Left lung (tissue), 4 donors: ENCODE measurements at regions not wholly inside any gene's neighbourhood (a gene's known extent, or its start where the extent isn't known, plus 50 kb on each side); places are given as distances from the start of the nearest gene placed in this dataset.
"Not testable (repeated sequence)": the region's sequence is repeated elsewhere in the genome, so short reads cannot be mapped to it uniquely, and the experiment has no call there.

Experiments used
- ATAC-seq: fragments of 200-7000 bp; cut with Tn5 transposase; one replicate; pipeline ENCODE4 v1.9.1; 2020; ENCODE audit warnings: moderate library complexity
- DNase-seq, 4 donors: peaks; one replicate each; pipeline ENCODE4 v3.0.0-alpha.2; 2013 to 2020
- H3K27ac ChIP-seq, 2 donors: fragments of 200-600 bp; sonication (generic) in 1 of 2; one replicate each; pipeline versions ENCODE4 v1.5.0 to v1.8.0; 2020 to 2021
- H3K27me3 ChIP-seq, 2 donors: fragments of 200-600 bp; sonication (generic) in 1 of 2; one replicate each; pipeline versions ENCODE4 v1.5.0 to v1.8.0; 2020 to 2021
- H3K36me3 ChIP-seq, 2 donors: fragments of 200-600 bp; sonication (generic) in 1 of 2; one replicate each; pipeline versions ENCODE4 v1.5.0 to v1.8.0; 2020 to 2021
- H3K4me1 ChIP-seq, 2 donors: fragments of 200-600 bp; one replicate each; pipeline ENCODE4 v1.8.0; 2021
- H3K4me3 ChIP-seq, 2 donors: fragments of 200-600 bp; sonication (generic) in 1 of 2; one replicate each; pipeline versions ENCODE4 v1.5.0 to v1.8.0; 2020 to 2021; ENCODE audit warnings: mild to moderate bottlenecking in 1 of 2
- H3K9me3 ChIP-seq, 2 donors: fragments of 200-600 bp; sonication (generic) in 1 of 2; one replicate each; pipeline versions ENCODE4 v1.5.0 to v1.8.0; 2020 to 2021
- intact Hi-C, 2 donors: fragments of 100-400 bp; cut with DNase I; formaldehyde crosslinking; loops; one replicate each; pipeline versions ENCODE4 v1.11.2 to v1.14.2; 2022
- TF ChIP-seq, protein P1 (sequence below), 2 donors: fragments of 200-600 bp; sonication (generic) in 1 of 2; IDR thresholded peaks; one replicate each; pipeline versions ENCODE4 v1.5.0 to v1.8.0; 2021; ENCODE audit warnings: antibody characterized with exemption in 2 of 2
- donor health status: DM: no; HTN: yes; CAD: no.
- donor health status: DM: no; HTN: no; CAD: no.

DNA sequence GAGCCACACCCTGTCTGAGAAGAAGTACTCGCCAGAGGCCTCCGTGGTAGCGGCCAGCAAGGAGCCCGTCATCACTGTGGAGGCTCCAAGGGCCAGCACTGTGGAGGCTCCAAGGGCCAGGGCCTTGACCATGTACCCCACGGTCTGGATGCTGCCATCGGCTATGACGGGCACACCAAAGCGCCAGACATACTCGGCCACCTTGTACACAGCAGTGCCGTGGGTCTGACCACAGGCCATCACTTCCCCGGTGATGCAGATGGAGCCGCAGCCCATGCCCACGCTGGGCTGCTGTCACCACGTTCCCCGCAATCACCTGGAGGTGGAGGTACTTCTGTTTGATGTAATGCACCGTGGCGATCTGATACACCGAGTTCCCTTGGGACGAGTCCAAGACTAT is 377.7 kb upstream of the MAOA start:
- H3K27me3 ChIP-seq: no peaks in the 10 kb centered on the region
- H3K4me3 ChIP-seq: no peak overlapping the region
- DNase-seq (no peak), ATAC-seq (no peak)
- intact Hi-C loops: no loop called here
- H3K27ac ChIP-seq: no peak overlapping the region
- H3K36me3 ChIP-seq: no peaks in the 10 kb centered on the region
- TF ChIP-seq, protein P1, sequence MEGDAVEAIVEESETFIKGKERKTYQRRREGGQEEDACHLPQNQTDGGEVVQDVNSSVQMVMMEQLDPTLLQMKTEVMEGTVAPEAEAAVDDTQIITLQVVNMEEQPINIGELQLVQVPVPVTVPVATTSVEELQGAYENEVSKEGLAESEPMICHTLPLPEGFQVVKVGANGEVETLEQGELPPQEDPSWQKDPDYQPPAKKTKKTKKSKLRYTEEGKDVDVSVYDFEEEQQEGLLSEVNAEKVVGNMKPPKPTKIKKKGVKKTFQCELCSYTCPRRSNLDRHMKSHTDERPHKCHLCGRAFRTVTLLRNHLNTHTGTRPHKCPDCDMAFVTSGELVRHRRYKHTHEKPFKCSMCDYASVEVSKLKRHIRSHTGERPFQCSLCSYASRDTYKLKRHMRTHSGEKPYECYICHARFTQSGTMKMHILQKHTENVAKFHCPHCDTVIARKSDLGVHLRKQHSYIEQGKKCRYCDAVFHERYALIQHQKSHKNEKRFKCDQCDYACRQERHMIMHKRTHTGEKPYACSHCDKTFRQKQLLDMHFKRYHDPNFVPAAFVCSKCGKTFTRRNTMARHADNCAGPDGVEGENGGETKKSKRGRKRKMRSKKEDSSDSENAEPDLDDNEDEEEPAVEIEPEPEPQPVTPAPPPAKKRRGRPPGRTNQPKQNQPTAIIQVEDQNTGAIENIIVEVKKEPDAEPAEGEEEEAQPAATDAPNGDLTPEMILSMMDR (IDR thresholded peaks at IDR 0.05): no peak
- peaks cover 0 to 5% of the 10 kb centered on the region in 2 donors for H3K9me3 ChIP-seq
- H3K4me1 ChIP-seq: no peaks in the 10 kb centered on the region

DNA sequence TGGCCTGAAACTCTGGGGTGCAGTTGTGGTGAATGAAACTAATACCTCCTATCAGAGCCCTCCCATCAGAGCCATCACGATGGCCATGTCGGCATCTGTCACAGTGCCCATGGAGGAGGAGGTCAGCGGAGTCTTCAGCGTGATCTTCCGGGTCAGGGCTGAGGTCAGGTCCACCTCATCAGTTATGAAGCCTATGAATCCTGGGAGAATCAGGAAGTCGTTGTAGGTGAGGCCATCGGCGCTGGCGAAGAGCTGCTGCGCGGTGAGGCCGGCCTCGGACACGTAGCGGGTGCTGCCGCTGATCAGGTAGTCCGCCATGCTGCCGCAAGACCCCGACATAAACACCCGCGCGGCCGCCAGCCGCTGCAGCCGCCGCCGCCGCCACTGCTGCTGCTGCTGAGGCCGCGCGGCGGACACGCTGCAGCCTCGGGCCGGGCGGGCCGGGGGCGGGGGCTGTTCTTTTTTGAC is 376.7 kb upstream of the MAOA start:
- ATAC-seq: no peak
- H3K4me3 ChIP-seq: no peak overlapping the region
- intact Hi-C loops: no loop called here
- H3K36me3 ChIP-seq: no peaks in the 10 kb centered on the region
- H3K4me1 ChIP-seq: no peaks in the 10 kb centered on the region
- no peak for DNase-seq
- H3K9me3 ChIP-seq: peaks cover 0 to 5% of the 10 kb centered on the region in 2 donors
- H3K27me3 ChIP-seq: no peaks in the 10 kb centered on the region
- no peak overlapping the region for H3K27ac ChIP-seq
- TF ChIP-seq, protein P1 (IDR thresholded peaks at IDR 0.05): no peak

DNA sequence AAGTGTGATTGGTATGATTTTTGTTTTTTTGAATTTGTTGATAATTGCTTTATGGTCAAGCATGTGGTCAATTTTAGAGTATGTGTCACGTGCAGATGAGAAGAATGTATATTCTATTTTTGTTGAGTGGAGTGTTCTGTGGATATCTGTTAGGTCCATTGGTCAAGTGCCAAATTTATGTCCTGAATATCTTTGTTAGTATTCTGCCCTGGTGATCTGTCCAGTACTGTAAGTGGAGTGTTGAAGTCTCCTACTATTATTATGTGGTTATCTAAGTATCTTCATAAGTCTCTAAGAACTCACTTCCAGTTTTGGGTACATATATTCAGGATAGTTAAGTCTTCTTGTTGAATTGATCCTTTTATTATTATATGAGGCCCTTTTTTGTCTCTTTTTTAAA is 372.9 kb upstream of the MAOA start:
- ATAC-seq (no peak), DNase-seq (no peak)
- TF ChIP-seq, protein P1 (IDR thresholded peaks at IDR 0.05): no peak
- Histone ChIP-seq H3K27ac (no peak overlapping the region), H3K36me3 (no peaks in the 10 kb centered on the region), H3K4me1 (no peaks in the 10 kb centered on the region), H3K27me3 (no peaks in the 10 kb centered on the region), H3K4me3 (no peak overlapping the region), H3K9me3 (peaks cover 0 to 5% of the 10 kb centered on the region in 2 donors)
- intact Hi-C loops: no loop called here

GRCh38 chrX:43311625-43312024 is 344.5 kb upstream of the MAOA start:
- H3K4me3 ChIP-seq, H3K27me3 ChIP-seq, intact Hi-C loops, H3K27ac ChIP-seq, H3K36me3 ChIP-seq, H3K9me3 ChIP-seq, H3K4me1 ChIP-seq, DNase-seq: not testable (repeated sequence)
- ATAC-seq: peak; percentile 31

DNA sequence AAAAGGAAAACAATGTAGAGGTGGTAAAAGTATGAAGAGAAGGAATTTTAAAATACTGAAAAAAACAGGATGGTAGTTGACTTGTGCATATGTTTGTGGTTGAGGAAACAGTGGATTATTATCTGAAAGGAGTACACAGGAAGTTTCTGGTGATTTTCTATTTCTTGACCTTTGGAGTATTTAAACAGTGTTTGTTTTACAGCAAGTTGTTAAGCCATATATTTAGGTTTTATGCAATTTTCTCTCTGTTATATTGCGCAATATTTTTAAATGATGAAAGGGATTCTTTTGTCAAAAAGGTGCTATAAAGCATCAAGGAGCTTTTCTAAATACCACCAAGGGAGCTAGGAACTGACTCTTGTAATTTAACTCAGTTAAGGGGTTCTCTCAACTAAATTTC is 343.1 kb upstream of the MAOA start:
- H3K27ac ChIP-seq: no peak overlapping the region
- DNase-seq (no peak), ATAC-seq (no peak)
- H3K4me1 ChIP-seq: no peaks in the 10 kb centered on the region
- H3K27me3 ChIP-seq: no peaks in the 10 kb centered on the region
- TF ChIP-seq, protein P1 (IDR thresholded peaks at IDR 0.05): no peak
- no peaks in the 10 kb centered on the region for H3K36me3 ChIP-seq
- intact Hi-C loops: no loop called here
- no peak overlapping the region for H3K4me3 ChIP-seq
- H3K9me3 ChIP-seq: no peaks in the 10 kb centered on the region

GRCh38 chrX:43314525-43314924 is 341.6 kb upstream of the MAOA start:
- Histone ChIP-seq H3K36me3 (no peaks in the 10 kb centered on the region), H3K27ac (no peak overlapping the region), H3K9me3 (no peaks in the 10 kb centered on the region), H3K4me1 (no peaks in the 10 kb centered on the region), H3K27me3 (no peaks in the 10 kb centered on the region), H3K4me3 (no peak overlapping the region)
- TF ChIP-seq, protein P1 (IDR thresholded peaks at IDR 0.05): no peak
- intact Hi-C loops: no loop called here
- ATAC-seq: no peak
- DNase-seq: peak in 1 of 4 donors; percentile 12
